ENCODE measurements at regions not wholly inside any gene's neighbourhood (a gene's known extent, or its start where the extent isn't known, plus 50 kb on each side); places are given as distances from the start of the nearest gene placed in this dataset.

- no peak for DNase-seq (ENCODE audit: low spot score)
These were observed 592.9 kb downstream of the BCOR start for GRCh38 chrX:39504850-39505259.

GRCh38 chrX:39506131-39506530 lies 591.6 kb downstream of the BCOR start:
- DNase-seq (ENCODE audit: low spot score): no peak

GRCh38 chrX:39507034-39507433 lies 590.7 kb downstream of the BCOR start:
- no peak for DNase-seq (ENCODE audit: low spot score)

- DNase-seq (ENCODE audit: low spot score): no peak
These were observed 590.0 kb downstream of the BCOR start for GRCh38 chrX:39507617-39508299.

GRCh38 chrX:39508300-39508692 lies 589.5 kb downstream of the BCOR start:
- DNase-seq (ENCODE audit: low spot score): no peak

GRCh38 chrX:39509157-39509556 lies 588.6 kb downstream of the BCOR start:
- DNase-seq (ENCODE audit: low spot score): no peak

GRCh38 chrX:39513836-39514235 lies 583.9 kb downstream of the BCOR start:
- DNase-seq (ENCODE audit: low spot score): peak; percentile 3

- no peak for DNase-seq (ENCODE audit: low spot score)
These were observed 583.0 kb downstream of the BCOR start for GRCh38 chrX:39514801-39515200.

- DNase-seq (ENCODE audit: low spot score): no peak
These were observed 581.3 kb downstream of the BCOR start for GRCh38 chrX:39516427-39516841.

- DNase-seq (ENCODE audit: low spot score): no peak
These were observed 579.2 kb downstream of the BCOR start for GRCh38 chrX:39518476-39519029.

- DNase-seq (ENCODE audit: low spot score): no peak
These were observed 578.7 kb downstream of the BCOR start for GRCh38 chrX:39519030-39519488.

GRCh38 chrX:39519566-39520301 lies 578.0 kb downstream of the BCOR start:
- DNase-seq (ENCODE audit: low spot score): no peak

GRCh38 chrX:39525758-39526157 lies 572.0 kb downstream of the BCOR start:
- DNase-seq (ENCODE audit: low spot score): no peak

- no peak for DNase-seq (ENCODE audit: low spot score)
These were observed 570.7 kb downstream of the BCOR start for GRCh38 chrX:39527025-39527424.

GRCh38 chrX:39528161-39528916 lies 569.4 kb downstream of the BCOR start:
- no peak for DNase-seq (ENCODE audit: low spot score)

GRCh38 chrX:39532761-39533160 lies 565.0 kb downstream of the BCOR start:
- no peak for DNase-seq (ENCODE audit: low spot score)

GRCh38 chrX:39534949-39535348 lies 562.8 kb downstream of the BCOR start:
- DNase-seq (ENCODE audit: low spot score): no peak

- no peak for DNase-seq (ENCODE audit: low spot score)
These were observed 561.5 kb downstream of the BCOR start for GRCh38 chrX:39536211-39536610.

GRCh38 chrX:39541881-39542280 lies 555.9 kb downstream of the BCOR start:
- DNase-seq (ENCODE audit: low spot score): no peak

- DNase-seq (ENCODE audit: low spot score): no peak
These were observed 555.4 kb downstream of the BCOR start for GRCh38 chrX:39542316-39542715.

GRCh38 chrX:39550795-39551361 lies 546.9 kb downstream of the BCOR start:
- no peak for DNase-seq (ENCODE audit: low spot score)

GRCh38 chrX:39551762-39552161 lies 546.0 kb downstream of the BCOR start:
- DNase-seq (ENCODE audit: low spot score): no peak
